HG03342 (cell line): ENCODE measurements at regions not wholly inside any gene's neighbourhood (a gene's known extent, or its start where the extent isn't known, plus 50 kb on each side); places are given as distances from the start of the nearest gene placed in this dataset.

Source experiments
- ATAC-seq: cut with Tn5 transposase; IDR thresholded peaks from one replicate; pipeline ENCODE4 v1.9.1; 2021; ENCODE audit warnings: mild to moderate bottlenecking, moderate library complexity; ENCODE audit not compliant: unreplicated experiment

- ATAC-seq = no peak
These were observed 247.1 kb upstream of the PRR16 start for GRCh38 chr5:120217001-120217400.

DNA sequence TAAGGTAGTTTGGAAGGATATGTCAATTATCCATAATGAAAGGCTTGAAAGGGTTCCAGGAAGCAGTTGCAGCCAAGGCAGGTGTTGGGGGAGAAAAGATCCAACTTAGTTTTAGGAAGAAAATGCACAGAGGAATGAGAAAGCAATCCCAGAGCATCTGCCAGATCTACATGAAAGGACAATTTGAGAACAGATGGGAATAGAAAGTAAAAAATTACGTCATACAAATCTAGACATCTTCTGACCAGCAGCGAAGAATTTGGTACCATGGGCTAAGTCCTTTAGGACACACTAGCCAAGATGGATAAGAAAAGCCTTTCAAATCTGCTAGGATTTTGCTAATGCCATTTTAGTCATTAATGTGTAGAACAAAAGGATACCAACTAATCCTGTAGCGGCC is 244.1 kb upstream of the PRR16 start:
- ATAC-seq = no peak

DNA sequence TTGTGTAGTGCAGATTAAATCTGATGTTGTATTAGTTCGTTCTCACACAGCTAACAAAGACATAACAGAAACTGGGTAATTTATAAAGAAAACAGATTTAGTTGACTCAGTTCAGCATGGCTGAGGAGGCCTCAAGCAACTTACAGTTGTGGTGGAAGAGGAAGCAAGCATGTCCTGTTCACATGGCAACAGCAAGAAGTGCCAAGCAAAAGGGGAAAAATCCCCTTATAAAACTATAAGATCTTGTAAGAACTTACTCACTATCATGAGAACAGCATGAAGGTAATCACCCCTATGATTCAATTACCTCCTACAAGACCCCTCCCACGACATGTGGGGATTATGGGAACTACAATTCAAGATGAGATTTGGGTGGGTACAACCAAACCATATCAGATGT is 238.6 kb upstream of the PRR16 start:
- no peak for ATAC-seq

DNA sequence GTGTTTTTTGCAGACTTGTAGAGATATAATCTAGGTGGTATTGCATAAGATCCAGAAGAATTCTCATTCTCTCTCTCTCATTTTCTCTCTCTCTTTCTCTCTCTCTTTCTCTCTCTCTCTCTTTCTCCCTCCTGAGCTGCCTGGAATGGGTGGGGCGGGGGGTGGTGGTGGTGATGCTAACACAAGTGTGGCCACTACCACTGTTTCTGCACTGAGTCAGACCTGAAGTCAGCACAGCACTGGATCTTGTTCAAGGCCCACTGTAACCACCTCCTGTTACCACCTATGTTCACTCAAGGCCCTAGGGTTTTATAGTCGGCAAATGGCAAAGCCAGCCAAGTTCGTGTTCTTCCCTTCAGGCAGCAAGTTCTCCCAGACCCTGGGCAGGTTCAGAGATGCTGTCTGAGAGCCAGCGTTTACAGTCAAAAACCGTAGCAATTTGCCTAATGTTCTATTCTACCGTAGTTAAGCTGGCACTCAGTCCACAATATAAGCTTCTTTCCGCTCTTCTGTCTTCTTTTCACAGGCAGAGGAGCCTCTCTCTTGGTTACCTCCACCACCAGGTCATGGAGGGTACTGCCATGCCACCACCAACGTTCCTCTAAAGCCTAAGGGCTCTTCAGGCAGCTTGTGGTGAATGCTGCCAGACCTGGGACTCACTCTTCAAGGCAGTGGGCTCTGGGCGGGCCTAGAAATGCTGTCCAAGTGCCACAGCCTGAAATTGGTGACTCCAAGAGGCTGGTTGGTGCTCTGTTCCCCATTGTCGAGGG is 235.7 kb upstream of the PRR16 start:
- no peak for ATAC-seq

DNA sequence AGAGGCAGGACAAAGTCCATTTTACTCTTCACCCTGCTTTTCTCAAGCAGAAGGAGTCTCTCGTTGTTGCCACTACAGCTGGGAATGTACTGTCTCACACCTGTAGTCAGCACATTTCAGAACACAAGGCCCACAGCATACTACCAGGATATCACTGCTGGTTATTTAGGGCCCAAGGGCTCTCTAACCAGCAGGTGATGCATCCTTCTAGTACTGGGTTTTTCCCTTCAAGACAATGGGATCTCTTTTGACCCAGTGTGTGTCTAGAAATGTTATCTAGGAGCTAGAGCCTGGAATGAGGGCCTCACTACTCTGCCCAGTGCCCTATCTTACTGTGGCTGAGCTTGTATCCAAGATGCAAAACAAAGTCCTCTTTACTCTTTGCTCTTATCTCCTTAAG is 235.1 kb upstream of the PRR16 start:
- no peak for ATAC-seq

DNA sequence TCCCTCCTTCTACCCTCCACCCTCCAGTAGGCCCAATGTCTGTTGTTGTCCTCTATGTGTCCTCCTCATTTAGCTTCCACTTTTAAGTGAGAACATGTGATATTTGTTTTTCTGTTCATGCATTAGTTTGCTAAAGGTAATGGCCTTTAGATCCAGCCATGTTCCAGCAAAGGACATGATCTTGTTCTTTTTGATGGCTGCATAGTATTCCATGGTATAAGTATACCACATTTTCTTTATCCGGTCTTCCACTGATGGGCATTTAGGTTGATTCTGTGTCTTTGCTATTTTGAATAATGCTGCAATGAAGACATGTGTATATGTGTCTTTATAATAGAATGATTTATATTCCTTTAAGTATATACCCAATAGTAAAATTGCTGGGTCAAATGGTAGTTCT is 232.5 kb upstream of the PRR16 start:
- ATAC-seq = no peak

DNA sequence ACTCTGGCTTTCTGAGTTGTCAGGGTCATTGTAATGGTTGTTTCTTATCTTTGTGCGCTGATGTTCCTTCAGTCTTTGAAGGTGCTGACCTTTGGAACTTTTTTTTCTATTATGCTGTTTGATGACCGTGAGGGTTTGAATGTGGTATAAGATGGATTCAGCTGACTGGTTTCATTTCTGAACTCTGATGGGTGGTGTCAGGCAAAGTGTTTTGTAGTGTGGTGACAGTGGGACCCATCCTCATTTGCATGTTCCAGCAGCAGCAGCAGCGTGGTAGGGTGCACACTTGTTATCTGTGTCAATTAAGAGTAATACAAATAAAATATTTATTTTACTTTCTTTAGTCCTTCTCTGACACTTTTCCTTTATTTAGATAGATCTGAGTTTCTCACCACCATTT is 227.7 kb upstream of the PRR16 start:
- no peak for ATAC-seq

- no peak for ATAC-seq
These were observed 225.0 kb upstream of the PRR16 start for GRCh38 chr5:120239086-120239485.

DNA sequence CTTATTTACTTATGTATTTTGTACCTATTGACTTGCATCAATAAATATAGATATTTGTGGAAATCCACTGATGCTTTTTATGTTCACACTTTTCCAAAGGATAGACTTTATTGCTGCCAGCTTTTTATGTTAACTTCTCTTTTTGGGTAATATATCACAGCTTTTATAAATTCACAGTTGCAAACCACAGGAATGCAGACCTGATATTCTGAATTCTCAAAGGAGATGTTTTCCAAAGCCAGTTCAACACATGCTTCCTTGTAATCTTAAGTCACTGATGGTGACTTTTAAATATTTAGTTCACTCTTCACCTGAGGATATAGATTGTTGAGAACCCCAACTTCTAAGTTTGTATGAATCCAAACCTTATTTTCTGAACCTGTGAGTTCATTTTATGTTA is 223.4 kb upstream of the PRR16 start:
- ATAC-seq = no peak

DNA sequence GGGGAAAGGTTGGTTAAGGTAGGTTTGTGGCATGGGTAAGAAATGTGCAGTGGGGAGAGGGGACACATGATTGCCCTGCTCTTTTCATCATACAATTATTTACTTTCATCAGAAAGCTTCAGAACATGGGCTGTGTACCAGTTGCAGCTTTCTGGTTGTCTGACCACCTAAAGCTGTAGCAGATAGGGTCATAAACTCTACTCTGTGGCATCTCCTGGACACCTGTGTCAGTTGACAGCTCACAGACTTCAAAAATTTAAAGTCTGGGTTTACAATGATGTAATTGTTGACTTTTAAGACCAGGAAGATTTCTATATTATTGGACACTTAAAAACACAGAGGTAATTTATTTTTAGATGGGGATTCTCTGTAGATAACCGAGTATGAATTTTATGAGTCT is 222.7 kb upstream of the PRR16 start:
- ATAC-seq = no peak

DNA sequence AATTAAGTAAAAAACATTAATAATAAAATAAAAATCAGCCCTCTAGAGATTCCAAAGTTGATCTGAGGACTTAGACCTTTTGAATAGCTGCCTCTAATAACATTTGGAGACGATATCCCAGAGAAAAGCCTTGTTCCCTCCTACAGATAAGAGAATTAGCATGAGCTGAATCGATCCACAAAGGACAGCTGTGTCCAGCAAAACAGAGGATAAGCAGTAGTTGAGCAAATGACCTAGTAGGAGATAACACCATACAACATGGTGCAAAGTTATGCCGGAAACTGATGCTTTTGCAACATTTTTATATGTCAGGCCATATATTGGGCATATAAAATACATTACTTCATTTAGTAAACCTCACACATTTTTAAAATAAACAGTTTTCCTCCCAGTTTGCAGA is 212.2 kb upstream of the PRR16 start:
- no peak for ATAC-seq

DNA sequence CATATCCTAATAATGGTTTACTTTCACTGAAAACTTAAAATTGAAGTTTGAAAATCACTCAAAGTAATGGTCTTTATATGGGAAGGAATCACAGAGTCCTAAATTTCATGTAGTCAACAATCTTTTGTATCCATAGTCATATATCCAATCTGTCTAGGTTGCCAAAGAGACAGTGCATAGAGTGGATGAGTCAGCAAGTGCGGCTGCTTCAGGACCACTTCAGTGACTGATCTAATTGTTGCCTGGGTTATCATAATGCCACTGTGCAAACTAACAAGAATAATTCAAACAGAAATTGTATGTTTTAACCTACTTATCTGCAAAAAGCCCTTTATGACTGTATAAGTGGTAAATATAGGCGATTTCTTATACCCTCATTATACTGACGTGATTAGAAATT is 211.3 kb upstream of the PRR16 start:
- ATAC-seq = no peak

DNA sequence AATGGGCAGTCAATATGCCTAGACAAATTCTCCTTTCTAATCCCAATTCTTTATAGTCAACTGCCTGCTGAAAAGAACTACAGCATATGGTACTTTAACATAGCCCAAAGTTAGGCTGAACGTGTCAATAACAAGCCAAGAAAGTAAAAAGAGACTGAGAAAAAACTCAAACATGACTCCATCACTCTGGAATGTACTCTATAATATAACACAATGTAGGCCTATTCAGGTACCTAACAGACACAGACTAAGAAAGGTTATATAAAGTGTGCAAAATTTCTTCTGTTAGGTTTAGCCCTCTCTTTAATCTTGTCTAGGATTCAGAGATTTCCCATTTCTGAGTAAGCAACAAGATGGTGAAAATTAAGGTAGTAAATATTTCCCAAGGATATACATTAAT is 209.7 kb upstream of the PRR16 start:
- no peak for ATAC-seq

- no peak for ATAC-seq
These were observed 208.9 kb upstream of the PRR16 start for GRCh38 chr5:120255214-120255613.

DNA sequence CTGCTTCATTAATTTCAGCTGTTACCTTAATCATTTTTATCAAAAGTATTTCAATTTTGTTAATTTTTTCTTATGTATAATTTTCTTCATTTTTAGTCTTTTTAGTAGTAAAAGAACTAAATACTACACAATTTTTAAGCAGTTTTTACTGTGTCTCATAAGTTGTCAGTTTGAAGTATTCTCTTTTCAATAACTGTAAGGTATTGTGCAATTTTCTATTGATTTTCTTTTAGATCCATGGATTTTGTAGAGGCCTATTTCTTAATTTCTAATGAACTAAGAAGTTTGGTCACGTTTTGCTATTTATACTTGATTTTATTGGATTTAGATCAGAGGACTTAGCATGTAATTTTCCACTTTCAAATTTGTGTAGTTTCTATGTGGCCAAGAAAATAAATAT is 207.7 kb upstream of the PRR16 start:
- ATAC-seq = no peak

GRCh38 chr5:120257358-120257971 is 206.6 kb upstream of the PRR16 start:
- ATAC-seq = no peak

GRCh38 chr5:120258123-120258522 is 206.0 kb upstream of the PRR16 start:
- ATAC-seq = peak; percentile 43

- ATAC-seq = no peak
These were observed 203.4 kb upstream of the PRR16 start for GRCh38 chr5:120260651-120261050.

DNA sequence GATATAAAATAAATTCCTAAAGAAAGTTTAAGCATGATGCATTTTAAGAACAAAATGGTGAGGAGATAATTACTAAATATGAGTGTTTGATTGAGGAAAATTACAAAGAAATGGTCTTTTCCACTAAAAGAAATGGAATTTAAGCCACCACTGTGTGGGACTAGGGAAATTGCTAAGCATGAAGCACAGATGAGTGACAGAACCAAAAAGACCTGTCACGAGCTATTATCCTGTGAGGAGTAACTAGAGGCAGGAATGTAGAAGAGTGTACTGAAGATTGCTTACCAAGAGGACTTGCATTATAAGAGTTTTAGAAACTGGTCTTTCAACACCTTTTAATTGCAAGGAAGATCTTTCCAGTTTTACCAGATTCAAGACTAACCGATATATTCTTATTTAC is 193.6 kb upstream of the PRR16 start:
- no peak for ATAC-seq

DNA sequence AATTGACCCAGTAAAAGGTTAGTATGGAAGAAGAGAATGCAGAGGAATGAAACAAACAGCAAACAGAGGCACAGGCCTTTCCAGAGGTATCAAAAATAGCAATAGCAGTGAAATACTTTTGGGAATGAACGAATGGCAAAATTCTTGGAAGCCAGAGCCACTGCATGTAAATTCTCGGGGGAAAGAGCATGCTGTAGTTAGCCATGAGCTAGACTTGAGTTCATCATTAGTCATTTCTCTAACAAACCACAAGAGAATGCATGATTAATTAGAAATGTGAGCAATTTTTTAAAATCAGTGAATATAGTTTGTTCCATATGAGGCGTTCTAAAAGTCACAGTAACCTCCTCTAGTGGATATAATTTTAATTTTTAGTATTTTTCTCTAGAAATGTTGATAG is 170.3 kb upstream of the PRR16 start:
- no peak for ATAC-seq

DNA sequence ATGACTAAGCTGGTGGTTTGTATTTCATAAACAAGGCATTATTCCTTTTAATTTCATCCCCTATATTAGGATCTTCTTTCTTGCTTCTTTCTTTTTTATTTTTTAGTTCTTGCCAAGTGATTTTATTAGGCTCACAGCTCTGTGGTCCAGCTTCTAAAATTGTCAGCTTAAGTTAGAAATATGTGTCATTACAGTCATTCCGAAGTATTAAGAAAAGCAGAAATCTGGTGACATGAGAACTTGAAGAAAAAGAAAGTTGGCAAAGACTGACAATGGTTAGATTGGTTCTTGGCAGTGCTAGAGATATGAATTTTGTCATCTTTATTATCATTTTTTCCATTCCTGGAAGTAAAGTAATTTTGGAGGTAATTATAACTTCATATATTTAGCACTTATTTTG is 166.5 kb upstream of the PRR16 start:
- ATAC-seq = no peak

DNA sequence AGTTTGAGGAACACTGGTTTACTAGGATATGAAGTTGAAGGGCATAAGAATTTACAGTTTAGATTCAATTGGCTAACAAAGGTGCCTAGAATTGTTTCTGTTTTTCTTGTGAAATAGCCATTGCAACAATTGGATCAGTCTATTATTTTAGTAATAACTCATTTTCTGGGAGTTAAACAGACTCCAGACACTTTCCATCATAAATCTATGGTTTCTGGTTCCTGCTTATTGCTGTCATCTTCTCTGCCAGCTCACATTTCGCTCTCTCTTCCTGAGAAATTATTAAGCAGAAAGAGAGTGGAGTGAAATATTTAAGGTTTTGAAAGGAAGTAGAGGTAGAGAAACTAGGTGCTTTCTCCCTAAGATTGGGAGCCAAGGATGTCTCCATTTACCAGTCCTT is 165.1 kb upstream of the PRR16 start:
- ATAC-seq = no peak

DNA sequence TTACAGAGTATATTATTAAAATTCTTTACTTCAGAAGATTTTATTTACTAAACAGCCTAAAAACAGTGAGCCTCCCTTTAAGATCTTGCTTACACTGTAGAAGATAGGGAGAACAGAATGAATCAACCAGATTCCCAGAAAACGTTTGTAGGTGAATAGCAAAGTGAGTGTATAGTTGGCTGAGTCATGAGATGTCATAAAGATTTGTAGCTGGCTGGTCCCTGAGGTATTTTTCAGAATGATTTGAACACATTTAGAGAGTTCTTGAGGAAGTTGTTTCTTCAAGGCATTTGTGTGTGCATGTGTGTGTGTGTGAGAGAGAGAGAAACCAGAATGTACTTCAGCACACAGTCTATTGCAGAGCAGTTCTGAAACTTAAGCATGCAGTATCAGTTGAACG is 159.4 kb upstream of the PRR16 start:
- ATAC-seq = no peak
